Trophoblast cell (in vitro differentiated cells and primary cell): ENCODE measurements at regions not wholly inside any gene's neighbourhood (a gene's known extent, or its start where the extent isn't known, plus 50 kb on each side); places are given as distances from the start of the nearest gene placed in this dataset.

ENCODE experiments used
- DNase-seq, 2 donors: peaks; one replicate each; pipeline ENCODE4 v3.0.0-alpha.2; 2016
- H2AFZ ChIP-seq: 2 replicates; pipeline ENCODE4 v1.6.1; 2013; ENCODE audit warnings: low read length, moderate library complexity, mild to moderate bottlenecking; ENCODE audit not compliant: insufficient read depth, poor library complexity
- H2AK5ac ChIP-seq: 2 replicates; pipeline ENCODE4 v1.6.1; 2013; ENCODE audit warnings: mild to moderate bottlenecking, low read length
- H2BK120ac ChIP-seq: 2 replicates; pipeline ENCODE4 v1.6.1; 2013; ENCODE audit warnings: low read length, mild to moderate bottlenecking, moderate library complexity; ENCODE audit not compliant: insufficient read depth, poor library complexity
- H2BK12ac ChIP-seq: 2 replicates; pipeline ENCODE4 v1.6.1; 2013; ENCODE audit warnings: mild to moderate bottlenecking, low read length, moderate library complexity
- H2BK5ac ChIP-seq: 2 replicates; pipeline ENCODE4 v1.6.1; 2013; ENCODE audit warnings: low read length, low read depth, moderate library complexity, mild to moderate bottlenecking; ENCODE audit not compliant: poor library complexity
- H3K14ac ChIP-seq: 2 replicates; pipeline ENCODE4 v1.6.1; 2013; ENCODE audit warnings: mild to moderate bottlenecking, low read length
- H3K18ac ChIP-seq: 2 replicates; pipeline ENCODE4 v1.6.1; 2013; ENCODE audit warnings: mild to moderate bottlenecking, low read length
- H3K23ac ChIP-seq: 2 replicates; pipeline ENCODE4 v1.6.1; 2013; ENCODE audit warnings: low read length
- H3K27ac ChIP-seq: 2 replicates; pipeline ENCODE4 v1.5.1; 2013; ENCODE audit warnings: low read depth, mild to moderate bottlenecking, inconsistent platforms, low read length, moderate library complexity
- H3K27me3 ChIP-seq: 2 replicates; pipeline ENCODE4 v1.6.1; 2013; ENCODE audit warnings: inconsistent platforms, mild to moderate bottlenecking, low read length, moderate library complexity; ENCODE audit not compliant: insufficient read depth
- H3K36me3 ChIP-seq, 2 experiments: 1 replicate in 1 of 2; 2 replicates in 1 of 2; pipeline ENCODE4 v1.6.1; 2013; ENCODE audit warnings: low read length in 2 of 2, mild to moderate bottlenecking in 2 of 2, moderate library complexity in 1 of 2; ENCODE audit not compliant: insufficient read depth in 2 of 2, control insufficient read depth in 1 of 2
- H3K4ac ChIP-seq: 2 replicates; pipeline ENCODE4 v1.6.1; 2013; ENCODE audit warnings: low read depth, mild to moderate bottlenecking, low read length, moderate library complexity
- H3K4me1 ChIP-seq, 2 experiments: 1 replicate in 1 of 2; 2 replicates in 1 of 2; pipeline ENCODE4 v1.6.1; 2013; ENCODE audit warnings: low read length in 2 of 2, mild to moderate bottlenecking in 2 of 2, moderate library complexity in 1 of 2; ENCODE audit not compliant: insufficient read depth in 2 of 2, control insufficient read depth in 1 of 2
- H3K4me2 ChIP-seq: 2 replicates; pipeline ENCODE4 v1.6.1; 2013; ENCODE audit warnings: inconsistent platforms, mild to moderate bottlenecking, low read length, moderate library complexity
- H3K4me3 ChIP-seq: 2 replicates; pipeline ENCODE4 v1.5.1; 2013; ENCODE audit warnings: mild to moderate bottlenecking, low read depth, low read length, inconsistent platforms
- H3K79me1 ChIP-seq: one replicate; pipeline ENCODE4 v1.6.1; 2013; ENCODE audit warnings: low read length
- H3K79me2 ChIP-seq: 2 replicates; pipeline ENCODE4 v1.6.1; 2013; ENCODE audit warnings: low read length, mild to moderate bottlenecking; ENCODE audit not compliant: control insufficient read depth, insufficient read depth, poor library complexity
- H3K9ac ChIP-seq: 2 replicates; pipeline ENCODE4 v1.6.1; 2013; ENCODE audit warnings: mild to moderate bottlenecking, low read length
- H3K9me3 ChIP-seq: 2 replicates; pipeline ENCODE4 v1.6.1; 2013; ENCODE audit warnings: low read depth, mild to moderate bottlenecking, control low read depth, inconsistent platforms, low read length; ENCODE audit not compliant: insufficient read depth
- H4K12ac ChIP-seq: 2 replicates; pipeline ENCODE4 v1.6.1; 2013; ENCODE audit warnings: low read depth, mild to moderate bottlenecking, low read length, moderate library complexity
- H4K8ac ChIP-seq: 2 replicates; pipeline ENCODE4 v1.6.1; 2013; ENCODE audit warnings: low read depth, mild to moderate bottlenecking, low read length, moderate library complexity
- H4K91ac ChIP-seq: one replicate; pipeline ENCODE4 v1.6.1; 2013; ENCODE audit warnings: low read depth, mild to moderate bottlenecking, low read length, moderate library complexity
- WGBS: extraction: QIAGEN DNeasy Blood & Tissue Kit; methylation state at CpG from one replicate; pipeline ENCODE4 v1.1.7; 2013; ENCODE audit warnings: missing lambda C conversion rate; ENCODE audit not compliant: insufficient read length, insufficient coverage; ENCODE audit errors: extremely low coverage; 5-methylcytosine and 5-hydroxymethylcytosine counted together

- no peak overlapping the region for H2BK12ac ChIP-seq
- H3K4me2 ChIP-seq: no peak overlapping the region
- DNase-seq: peak in 1 of 2 donors; percentile 1
- WGBS: no CpG with 5 or more reads among the region's 1 CpG
- no peaks in the 10 kb centered on the region for H3K9me3 ChIP-seq
- no peaks in the 10 kb centered on the region for H3K79me1 ChIP-seq
- no peak overlapping the region for H4K91ac ChIP-seq
- no peaks in the 10 kb centered on the region for H3K36me3 ChIP-seq
- no peaks in the 10 kb centered on the region for H3K27me3 ChIP-seq
- H3K18ac ChIP-seq: no peak overlapping the region
- no peak overlapping the region for H4K12ac ChIP-seq
- H2BK120ac ChIP-seq: no peak overlapping the region
- H3K23ac ChIP-seq: no peak overlapping the region
- H2BK5ac ChIP-seq: no peak overlapping the region
- no peak overlapping the region for H4K8ac ChIP-seq
- H2AK5ac ChIP-seq: no peak overlapping the region
- H3K4me1 ChIP-seq: no peaks in the 10 kb centered on the region
- no peaks in the 10 kb centered on the region for H3K79me2 ChIP-seq
- no peak overlapping the region for H2AFZ ChIP-seq
- no peak overlapping the region for H3K9ac ChIP-seq
- no peak overlapping the region for H3K4ac ChIP-seq
- H3K27ac ChIP-seq: no peak overlapping the region
- no peak overlapping the region for H3K4me3 ChIP-seq
- H3K14ac ChIP-seq: no peak overlapping the region
Measured at GRCh38 chr16:63337264-63337663, 1301.0 kb upstream of the CDH8 start.

GRCh38 chr16:63331111-63331510 is 1294.9 kb upstream of the CDH8 start:
- no peak overlapping the region for H4K91ac ChIP-seq
- no peak overlapping the region for H3K4me2 ChIP-seq
- no CpG with 5 or more reads among the region's 3 CpGs for WGBS
- H3K18ac ChIP-seq: no peak overlapping the region
- no peak overlapping the region for H4K12ac ChIP-seq
- no peak overlapping the region for H3K9ac ChIP-seq
- no peak for DNase-seq
- no peak overlapping the region for H3K23ac ChIP-seq
- H3K79me1 ChIP-seq: no peaks in the 10 kb centered on the region
- H3K27me3 ChIP-seq: no peaks in the 10 kb centered on the region
- no peak overlapping the region for H2BK120ac ChIP-seq
- no peaks in the 10 kb centered on the region for H3K9me3 ChIP-seq
- no peaks in the 10 kb centered on the region for H3K4me1 ChIP-seq
- H3K4me3 ChIP-seq: no peak overlapping the region
- no peak overlapping the region for H2AFZ ChIP-seq
- no peak overlapping the region for H2AK5ac ChIP-seq
- H3K4ac ChIP-seq: no peak overlapping the region
- no peak overlapping the region for H3K14ac ChIP-seq
- H4K8ac ChIP-seq: no peak overlapping the region
- no peaks in the 10 kb centered on the region for H3K79me2 ChIP-seq
- H2BK12ac ChIP-seq: no peak overlapping the region
- H3K27ac ChIP-seq: no peak overlapping the region
- no peaks in the 10 kb centered on the region for H3K36me3 ChIP-seq
- no peak overlapping the region for H2BK5ac ChIP-seq

- Histone ChIP-seq H3K4ac (no peak overlapping the region), H2AFZ (no peak overlapping the region), H3K79me2 (no peaks in the 10 kb centered on the region), H3K23ac (peak overlapping the region; percentile 66), H2AK5ac (no peak overlapping the region), H2BK12ac (no peak overlapping the region), H4K91ac (no peak overlapping the region), H3K9ac (no peak overlapping the region), H3K27me3 (no peaks in the 10 kb centered on the region), H3K9me3 (no peaks in the 10 kb centered on the region), H4K8ac (no peak overlapping the region), H3K27ac (no peak overlapping the region), H3K14ac (no peak overlapping the region), H3K18ac (no peak overlapping the region), H2BK5ac (no peak overlapping the region), H4K12ac (no peak overlapping the region), H3K36me3 (no peaks in the 10 kb centered on the region), H3K79me1 (no peaks in the 10 kb centered on the region), H3K4me1 (no peaks in the 10 kb centered on the region), H3K4me3 (no peak overlapping the region), H2BK120ac (no peak overlapping the region), H3K4me2 (no peak overlapping the region)
- WGBS: no CpG with 5 or more reads among the region's 3 CpGs
- no peak for DNase-seq
Measured at GRCh38 chr16:63326736-63327339, 1290.6 kb upstream of the CDH8 start.

- no peaks in the 10 kb centered on the region for H3K4me1 ChIP-seq
- no peaks in the 10 kb centered on the region for H3K36me3 ChIP-seq
- no peak overlapping the region for H3K4me3 ChIP-seq
- H2BK5ac ChIP-seq: no peak overlapping the region
- no peak overlapping the region for H2BK12ac ChIP-seq
- no peaks in the 10 kb centered on the region for H3K9me3 ChIP-seq
- no peak overlapping the region for H3K23ac ChIP-seq
- H3K79me2 ChIP-seq: no peaks in the 10 kb centered on the region
- H2AFZ ChIP-seq: no peak overlapping the region
- H3K18ac ChIP-seq: no peak overlapping the region
- no peak overlapping the region for H2AK5ac ChIP-seq
- H3K79me1 ChIP-seq: no peaks in the 10 kb centered on the region
- H4K91ac ChIP-seq: no peak overlapping the region
- no peak overlapping the region for H3K27ac ChIP-seq
- no peak overlapping the region for H4K12ac ChIP-seq
- no peak overlapping the region for H3K4me2 ChIP-seq
- WGBS: no CpG with 5 or more reads among the region's 5 CpGs
- no peak overlapping the region for H3K4ac ChIP-seq
- H3K9ac ChIP-seq: no peak overlapping the region
- no peak for DNase-seq
- H2BK120ac ChIP-seq: no peak overlapping the region
- no peak overlapping the region for H4K8ac ChIP-seq
- no peaks in the 10 kb centered on the region for H3K27me3 ChIP-seq
- H3K14ac ChIP-seq: no peak overlapping the region
Measured at GRCh38 chr16:63323722-63324705, 1287.8 kb upstream of the CDH8 start.
